HepG2 (cell line): ENCODE measurements at regions not wholly inside any gene's neighbourhood (a gene's known extent, or its start where the extent isn't known, plus 50 kb on each side); places are given as distances from the start of the nearest gene placed in this dataset.

Source experiments
- ARID4A ChIP-seq: sonication (generic); formaldehyde crosslinking; IDR thresholded peaks from 2 replicates; pipeline ENCODE4 v1.5.0; 2020; ENCODE audit warnings: mild to moderate bottlenecking, missing genetic modification reagents, borderline replicate concordance
- CBX5 ChIP-seq: sonication (generic); formaldehyde crosslinking; IDR thresholded peaks from 2 replicates; pipeline ENCODE4 v1.4.0; 2020; ENCODE audit warnings: missing genetic modification reagents, borderline replicate concordance
- MBD4 ChIP-seq: IDR thresholded peaks from 2 replicates; pipeline ENCODE4 v1.6.1; 2012; ENCODE audit warnings: low read length, inconsistent platforms, borderline replicate concordance
- PHF21A ChIP-seq: sonication (generic); formaldehyde crosslinking; IDR thresholded peaks from 2 replicates; pipeline ENCODE4 v1.5.0; 2020; ENCODE audit warnings: mild to moderate bottlenecking, missing genetic modification reagents
- REXO4 ChIP-seq: sonication (generic); formaldehyde crosslinking; IDR thresholded peaks from 2 replicates; pipeline ENCODE4 v1.8.0; 2022; ENCODE audit warnings: missing genetic modification reagents, mild to moderate bottlenecking, borderline replicate concordance
- SNRNP70 ChIP-seq: fragments of 200-400 bp; formaldehyde crosslinking; IDR thresholded peaks from 2 replicates; pipeline ENCODE4 v1.6.1; 2017; ENCODE audit warnings: mild to moderate bottlenecking, low read depth, low read length, moderate library complexity
- STAT5B ChIP-seq: sonication (generic); formaldehyde crosslinking; IDR thresholded peaks from 2 replicates; pipeline ENCODE4 v1.4.0; 2020; ENCODE audit warnings: missing genetic modification reagents
- ZBED4 ChIP-seq: sonication (generic); formaldehyde crosslinking; IDR thresholded peaks from 2 replicates; pipeline ENCODE4 v1.4.0; 2020; ENCODE audit warnings: missing genetic modification reagents, borderline replicate concordance
- ZMAT3 ChIP-seq: sonication (generic); formaldehyde crosslinking; conservative IDR thresholded peaks from 2 replicates; pipeline ENCODE4 v1.7.0; 2021; ENCODE audit warnings: missing genetic modification reagents
- ZMYM3 ChIP-seq: sonication (generic); formaldehyde crosslinking; IDR thresholded peaks from 2 replicates; pipeline ENCODE4 v1.5.1; 2020; ENCODE audit warnings: mild to moderate bottlenecking, missing genetic modification reagents
- ZNF280D ChIP-seq: sonication (generic); formaldehyde crosslinking; IDR thresholded peaks from 2 replicates; pipeline ENCODE4 v1.5.1; 2020; ENCODE audit warnings: mild to moderate bottlenecking, missing genetic modification reagents
- ZNF335 ChIP-seq: sonication (generic); formaldehyde crosslinking; IDR thresholded peaks from 2 replicates; pipeline ENCODE4 v1.4.0; 2020; ENCODE audit warnings: missing genetic modification reagents
- ZNF44 ChIP-seq: sonication (generic); formaldehyde crosslinking; IDR thresholded peaks from 2 replicates; pipeline ENCODE4 v1.5.1; 2020; ENCODE audit warnings: mild to moderate bottlenecking, missing genetic modification reagents
- ZNF710 ChIP-seq: sonication (generic); formaldehyde crosslinking; IDR thresholded peaks from 2 replicates; pipeline ENCODE4 v1.5.0; 2020; ENCODE audit warnings: mild to moderate bottlenecking, missing genetic modification reagents, borderline replicate concordance
- ZNF761 ChIP-seq: sonication (generic); formaldehyde crosslinking; conservative IDR thresholded peaks from 2 replicates; pipeline ENCODE4 v1.4.0; 2020; ENCODE audit warnings: mild to moderate bottlenecking, missing genetic modification reagents

- TF ChIP-seq ZNF280D = peak; percentile 62; the same call in 1 of the 2 replicates
- TF ChIP-seq ZMYM3 = peak; percentile 57; the same call in 1 of the 2 replicates
- TF ChIP-seq ZNF761 (CRISPR knock-in tag) = peak; percentile 83; the same call in 1 of the 2 replicates
- peak; percentile 20; the same call in 1 of the 2 replicates for TF ChIP-seq CBX5 (CRISPR knock-in tag)
- 0 out of 2 replicates have a peak, but pooled peaks have one; percentile 14 for TF ChIP-seq MBD4
- no peak for TF ChIP-seq ZMAT3
- TF ChIP-seq REXO4 (CRISPR knock-in tag) = no peak
- no peak for TF ChIP-seq SNRNP70
- no peak; the same call in 1 of the 2 replicates for TF ChIP-seq PHF21A (CRISPR knock-in tag)
- no peak for TF ChIP-seq STAT5B (CRISPR knock-in tag)
- 0 out of 2 replicates have a peak, but pooled peaks have one; percentile 12 for TF ChIP-seq ZNF710
- TF ChIP-seq ZBED4 = no peak
- TF ChIP-seq ARID4A (CRISPR knock-in tag) = peak; percentile 55; the same call in 1 of the 2 replicates
- TF ChIP-seq ZNF335 = 0 out of 2 replicates have a peak, but pooled peaks have one; percentile 34
- TF ChIP-seq ZNF44 (CRISPR knock-in tag) = peak; percentile 89; the same call in 1 of the 2 replicates
These were observed 55.1 kb upstream of the ACSL3 start (continued) for GRCh38 chr2:222805591-222806304.
